ENCODE measurements at regions not wholly inside any gene's neighbourhood (a gene's known extent, or its start where the extent isn't known, plus 50 kb on each side); places are given as distances from the start of the nearest gene placed in this dataset.

DNA sequence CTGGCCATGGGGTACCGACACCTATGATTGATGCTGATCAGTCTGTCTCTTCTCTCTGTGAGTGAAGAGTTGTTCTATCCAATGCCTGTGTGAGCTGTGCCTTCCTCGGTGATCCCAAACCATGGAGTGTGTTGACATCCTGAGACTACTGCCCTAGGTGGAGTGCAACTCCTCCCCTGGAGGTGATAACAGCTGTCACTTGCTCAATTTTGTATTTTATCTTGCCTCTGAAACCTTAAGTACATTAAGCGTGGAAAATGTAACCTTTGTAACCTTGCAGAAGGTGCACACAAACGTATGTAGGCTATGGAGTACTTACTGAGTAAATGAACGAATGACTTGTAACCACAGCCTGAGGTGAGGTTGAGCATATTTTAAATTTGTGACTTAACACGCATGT lies 256.2 kb downstream of the FNDC1 start:
- intact Hi-C loops (cut with DNase I; ENCODE audit: low total_unique reads) = no loop called here
- no peaks in the 10 kb centered on the region for H3K27me3 ChIP-seq (replicated peaks in 1 of 7)
- DNase-seq = no peak
- H3K4me3 ChIP-seq = no peak overlapping the region
- no peaks in the 10 kb centered on the region for H3K36me3 ChIP-seq
- no peaks in the 10 kb centered on the region for H3K4me1 ChIP-seq
- TF ChIP-seq POLR2A (IDR thresholded peaks at IDR 0.05) (no peak), POLR2AphosphoS5 (IDR thresholded peaks at IDR 0.05) (no peak)
- TF ChIP-seq, protein P1, sequence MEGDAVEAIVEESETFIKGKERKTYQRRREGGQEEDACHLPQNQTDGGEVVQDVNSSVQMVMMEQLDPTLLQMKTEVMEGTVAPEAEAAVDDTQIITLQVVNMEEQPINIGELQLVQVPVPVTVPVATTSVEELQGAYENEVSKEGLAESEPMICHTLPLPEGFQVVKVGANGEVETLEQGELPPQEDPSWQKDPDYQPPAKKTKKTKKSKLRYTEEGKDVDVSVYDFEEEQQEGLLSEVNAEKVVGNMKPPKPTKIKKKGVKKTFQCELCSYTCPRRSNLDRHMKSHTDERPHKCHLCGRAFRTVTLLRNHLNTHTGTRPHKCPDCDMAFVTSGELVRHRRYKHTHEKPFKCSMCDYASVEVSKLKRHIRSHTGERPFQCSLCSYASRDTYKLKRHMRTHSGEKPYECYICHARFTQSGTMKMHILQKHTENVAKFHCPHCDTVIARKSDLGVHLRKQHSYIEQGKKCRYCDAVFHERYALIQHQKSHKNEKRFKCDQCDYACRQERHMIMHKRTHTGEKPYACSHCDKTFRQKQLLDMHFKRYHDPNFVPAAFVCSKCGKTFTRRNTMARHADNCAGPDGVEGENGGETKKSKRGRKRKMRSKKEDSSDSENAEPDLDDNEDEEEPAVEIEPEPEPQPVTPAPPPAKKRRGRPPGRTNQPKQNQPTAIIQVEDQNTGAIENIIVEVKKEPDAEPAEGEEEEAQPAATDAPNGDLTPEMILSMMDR (IDR thresholded peaks at IDR 0.05 in 8 of 11, conservative IDR thresholded peaks at IDR 0.05 in 3 of 11) = no peak
- no peak overlapping the region for H3K27ac ChIP-seq
- no peaks in the 10 kb centered on the region for H3K9me3 ChIP-seq
- 84 to 91% (median 90%) methylated on average over 6 of the region's 6 CpGs for WGBS, 5 donors

DNA sequence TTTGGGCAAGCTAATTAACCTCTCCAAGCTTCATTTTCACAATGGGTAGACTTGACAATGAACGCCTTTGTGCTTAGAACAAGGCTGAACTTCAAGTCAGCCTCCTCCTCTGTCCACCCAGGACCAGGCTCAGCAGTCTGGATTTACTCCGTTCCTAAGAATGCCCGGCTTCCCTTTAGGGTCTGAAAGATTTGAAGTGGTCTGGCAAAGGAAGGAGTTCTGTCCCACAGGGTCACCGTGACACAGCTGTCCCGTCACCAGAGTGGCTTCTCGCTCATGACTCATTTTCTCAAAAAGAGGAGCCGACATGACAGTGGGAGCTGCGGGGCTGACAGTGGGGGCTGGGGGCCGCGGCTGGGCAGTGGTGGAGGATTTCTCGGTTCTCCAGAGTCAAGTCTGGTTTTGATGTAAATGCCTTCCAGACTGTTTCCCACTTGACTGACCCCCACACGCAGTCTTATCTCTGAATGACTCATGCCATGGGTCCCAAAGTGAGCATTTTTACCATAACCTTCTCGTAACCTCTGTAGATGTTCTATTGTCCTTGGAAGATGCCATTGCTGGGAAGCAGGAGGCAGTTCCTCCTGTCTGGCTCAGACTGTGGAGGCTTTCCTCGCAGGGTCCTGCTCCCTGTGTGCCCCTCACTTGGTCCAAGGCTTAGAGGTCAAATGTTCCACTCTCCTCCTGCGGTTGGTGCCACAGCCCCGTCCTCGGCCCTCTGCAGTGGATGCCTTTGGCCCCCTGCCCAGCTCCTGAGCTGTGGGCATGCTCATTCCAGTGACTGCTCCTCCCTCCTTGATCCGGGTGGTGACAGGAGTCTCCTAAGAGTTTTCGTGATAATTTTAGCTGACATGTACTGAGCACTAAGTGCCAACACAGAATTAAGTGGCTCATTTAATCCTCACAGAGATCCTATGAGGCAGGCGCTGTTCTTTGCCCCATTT lies 253.1 kb downstream of the FNDC1 start:
- Histone ChIP-seq H3K4me3 (no peak overlapping the region), H3K9me3 (peaks cover 0 to 3% (median 0%) of the 10 kb centered on the region in 8 donors), H3K27me3 (replicated peaks in 1 of 7) (no peaks in the 10 kb centered on the region), H3K36me3 (no peaks in the 10 kb centered on the region), H3K27ac (no peak overlapping the region), H3K4me1 (no peaks in the 10 kb centered on the region)
- no peak for DNase-seq
- intact Hi-C loops (cut with DNase I; ENCODE audit: low total_unique reads) = no loop called here
- TF ChIP-seq, protein P1 (IDR thresholded peaks at IDR 0.05 in 8 of 11, conservative IDR thresholded peaks at IDR 0.05 in 3 of 11) = no peak
- TF ChIP-seq POLR2A (IDR thresholded peaks at IDR 0.05) = no peak
- no peak for TF ChIP-seq POLR2AphosphoS5 (IDR thresholded peaks at IDR 0.05)
- WGBS, 5 donors = 68 to 80% (median 75%) methylated on average over 20 of the region's 20 CpGs

DNA sequence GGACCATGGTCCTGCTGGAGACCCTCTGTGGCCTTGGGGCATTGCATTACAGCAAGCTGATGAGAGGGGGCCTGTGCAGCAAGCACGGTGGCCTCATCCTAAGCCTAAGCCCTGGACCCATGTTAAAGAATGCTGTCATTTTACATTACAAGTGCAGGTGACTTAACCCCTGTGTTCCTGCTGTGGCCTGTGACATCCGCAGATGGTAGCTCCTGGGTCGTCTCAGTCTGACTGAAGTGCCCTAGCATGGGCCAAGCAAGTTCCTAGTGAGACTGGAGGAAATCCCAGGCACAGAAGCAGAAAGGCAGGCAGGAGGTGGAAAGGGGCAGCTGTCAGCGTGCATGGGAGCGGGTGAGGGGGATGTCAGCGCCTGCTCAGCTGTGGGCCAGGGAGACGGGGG lies 252.4 kb downstream of the FNDC1 start:
- H3K27me3 ChIP-seq (replicated peaks in 1 of 7) = no peaks in the 10 kb centered on the region
- no peak overlapping the region for H3K27ac ChIP-seq
- H3K4me1 ChIP-seq = no peaks in the 10 kb centered on the region
- no peaks in the 10 kb centered on the region for H3K36me3 ChIP-seq
- intact Hi-C loops (cut with DNase I; ENCODE audit: low total_unique reads) = no loop called here
- TF ChIP-seq, protein P1 (IDR thresholded peaks at IDR 0.05 in 8 of 11, conservative IDR thresholded peaks at IDR 0.05 in 3 of 11) = no peak
- TF ChIP-seq POLR2AphosphoS5 (IDR thresholded peaks at IDR 0.05) = no peak
- TF ChIP-seq POLR2A (IDR thresholded peaks at IDR 0.05) = no peak
- 76 to 85% (median 80%) methylated on average over 7 of the region's 7 CpGs for WGBS, 5 donors
- no peak overlapping the region for H3K4me3 ChIP-seq
- H3K9me3 ChIP-seq = peaks cover 0 to 9% (median 2%) of the 10 kb centered on the region in 8 donors
- no peak for DNase-seq

DNA sequence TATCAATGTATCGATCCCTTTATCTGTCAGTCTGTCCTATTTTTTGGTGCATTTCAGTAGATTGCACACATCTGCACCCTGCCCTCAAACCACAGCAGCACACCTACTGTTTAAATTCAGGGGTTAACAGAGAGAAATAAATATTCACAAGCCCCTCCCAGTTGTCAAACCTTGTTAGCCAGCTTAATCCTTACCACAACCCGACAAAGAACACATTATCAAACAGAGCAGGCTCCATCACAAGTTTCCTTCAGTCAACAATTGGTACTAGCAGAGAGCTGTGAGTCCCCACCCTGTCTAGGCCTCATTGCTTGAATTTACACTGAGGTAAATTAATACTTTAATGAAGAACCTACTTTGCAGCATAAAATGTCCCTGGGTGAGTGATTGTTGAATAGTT lies 249.8 kb downstream of the FNDC1 start:
- H3K36me3 ChIP-seq = no peaks in the 10 kb centered on the region
- H3K27me3 ChIP-seq (replicated peaks in 1 of 7) = no peaks in the 10 kb centered on the region
- intact Hi-C loops (cut with DNase I; ENCODE audit: low total_unique reads) = no loop called here
- H3K9me3 ChIP-seq = peaks cover 5 to 35% (median 26%) of the 10 kb centered on the region in 8 donors
- 50 to 56% (median 53%) methylated on average over 2 of the region's 2 CpGs for WGBS, 5 donors
- no peak overlapping the region for H3K27ac ChIP-seq
- H3K4me3 ChIP-seq = no peak overlapping the region
- DNase-seq = no peak
- no peaks in the 10 kb centered on the region for H3K4me1 ChIP-seq
- no peak for TF ChIP-seq POLR2A (IDR thresholded peaks at IDR 0.05)
- TF ChIP-seq, protein P1 (IDR thresholded peaks at IDR 0.05 in 8 of 11, conservative IDR thresholded peaks at IDR 0.05 in 3 of 11) = no peak
- TF ChIP-seq POLR2AphosphoS5 (IDR thresholded peaks at IDR 0.05) = no peak

Data from spleen (tissue), 11 donors.